Osteoblast (primary cell): ENCODE measurements at regions not wholly inside any gene's neighbourhood (a gene's known extent, or its start where the extent isn't known, plus 50 kb on each side); places are given as distances from the start of the nearest gene placed in this dataset.

Experiments
- DNase-seq: peaks from one replicate; pipeline ENCODE4 v3.0.0; 2011; ENCODE audit warnings: low spot score, mixed read lengths; ENCODE audit not compliant: insufficient read length; ENCODE audit errors: missing footprints
- H2AFZ ChIP-seq: 2 replicates; pipeline ENCODE4 v1.6.0; 2011; ENCODE audit warnings: mild to moderate bottlenecking, low read length
- H3K27ac ChIP-seq: 2 replicates; pipeline ENCODE4 v1.5.1; 2011; ENCODE audit warnings: mild to moderate bottlenecking, low read depth, low read length, moderate library complexity
- H3K27me3 ChIP-seq: 2 replicates; pipeline ENCODE4 v1.6.0; 2012; ENCODE audit warnings: mild to moderate bottlenecking, control low read depth, inconsistent platforms, low read length, moderate library complexity; ENCODE audit not compliant: insufficient read depth
- H3K36me3 ChIP-seq: 2 replicates; pipeline ENCODE4 v1.5.1; 2011; ENCODE audit warnings: mild to moderate bottlenecking, low read length, control low read depth, moderate library complexity; ENCODE audit not compliant: insufficient read depth
- H3K4me1 ChIP-seq: 2 replicates; pipeline ENCODE4 v1.5.1; 2011; ENCODE audit warnings: mild to moderate bottlenecking, low read length, control low read depth, moderate library complexity; ENCODE audit not compliant: insufficient read depth
- H3K4me2 ChIP-seq: 2 replicates; pipeline ENCODE4 v1.6.0; 2011; ENCODE audit warnings: mild to moderate bottlenecking, low read length; ENCODE audit not compliant: insufficient read depth
- H3K4me3 ChIP-seq: fragments of 200-600 bp; sonication (generic); 3 replicates; pipeline ENCODE4 v1.5.1; 2012; ENCODE audit warnings: mild to moderate bottlenecking, low read length, inconsistent platforms; ENCODE audit not compliant: insufficient read depth
- H3K79me2 ChIP-seq: 2 replicates; pipeline ENCODE4 v1.6.0; 2012; ENCODE audit warnings: mild to moderate bottlenecking, low read length, control low read depth, inconsistent platforms; ENCODE audit not compliant: insufficient read depth
- H3K9me3 ChIP-seq: 2 replicates; pipeline ENCODE4 v1.5.1; 2011; ENCODE audit warnings: low read depth, low read length, control low read depth
- H4K20me1 ChIP-seq: 2 replicates; pipeline ENCODE4 v1.6.0; 2012; ENCODE audit warnings: mild to moderate bottlenecking, low read length, control low read depth; ENCODE audit not compliant: insufficient read depth
- TF ChIP-seq, protein P1 (sequence below): IDR thresholded peaks from 2 replicates; pipeline ENCODE4 v1.5.1; 2011; ENCODE audit warnings: mild to moderate bottlenecking, low read depth, low read length, moderate library complexity; ENCODE audit errors: extremely low read depth

DNA sequence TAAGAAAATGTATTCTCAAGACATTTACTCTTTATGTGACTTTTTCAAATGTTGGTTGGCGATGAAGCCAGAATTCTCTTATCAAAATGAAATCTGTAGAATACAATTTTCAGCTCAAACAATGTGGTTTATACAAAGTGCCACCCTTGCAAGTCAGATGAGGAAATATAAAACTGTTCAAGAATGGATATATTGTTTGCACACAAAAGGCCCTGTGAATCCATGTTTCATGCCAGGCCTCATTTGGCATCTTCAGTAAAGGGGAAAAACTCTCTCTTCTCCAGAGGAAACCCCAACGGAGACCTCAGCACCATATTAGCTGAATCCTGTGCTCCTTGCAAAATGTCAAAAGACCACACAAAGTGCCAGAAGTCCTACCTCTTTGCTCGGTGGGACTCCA lies 310.4 kb downstream of the RRAGC start:
- Histone ChIP-seq H2AFZ (no peak overlapping the region), H3K79me2 (no peaks in the 10 kb centered on the region), H3K4me3 (no peak overlapping the region), H3K4me1 (no peaks in the 10 kb centered on the region), H3K27ac (no peak overlapping the region), H3K4me2 (no peak overlapping the region), H4K20me1 (no peaks in the 10 kb centered on the region), H3K27me3 (no peaks in the 10 kb centered on the region), H3K9me3 (no peaks in the 10 kb centered on the region), H3K36me3 (no peaks in the 10 kb centered on the region)
- DNase-seq, result no peak
- TF ChIP-seq, protein P1, sequence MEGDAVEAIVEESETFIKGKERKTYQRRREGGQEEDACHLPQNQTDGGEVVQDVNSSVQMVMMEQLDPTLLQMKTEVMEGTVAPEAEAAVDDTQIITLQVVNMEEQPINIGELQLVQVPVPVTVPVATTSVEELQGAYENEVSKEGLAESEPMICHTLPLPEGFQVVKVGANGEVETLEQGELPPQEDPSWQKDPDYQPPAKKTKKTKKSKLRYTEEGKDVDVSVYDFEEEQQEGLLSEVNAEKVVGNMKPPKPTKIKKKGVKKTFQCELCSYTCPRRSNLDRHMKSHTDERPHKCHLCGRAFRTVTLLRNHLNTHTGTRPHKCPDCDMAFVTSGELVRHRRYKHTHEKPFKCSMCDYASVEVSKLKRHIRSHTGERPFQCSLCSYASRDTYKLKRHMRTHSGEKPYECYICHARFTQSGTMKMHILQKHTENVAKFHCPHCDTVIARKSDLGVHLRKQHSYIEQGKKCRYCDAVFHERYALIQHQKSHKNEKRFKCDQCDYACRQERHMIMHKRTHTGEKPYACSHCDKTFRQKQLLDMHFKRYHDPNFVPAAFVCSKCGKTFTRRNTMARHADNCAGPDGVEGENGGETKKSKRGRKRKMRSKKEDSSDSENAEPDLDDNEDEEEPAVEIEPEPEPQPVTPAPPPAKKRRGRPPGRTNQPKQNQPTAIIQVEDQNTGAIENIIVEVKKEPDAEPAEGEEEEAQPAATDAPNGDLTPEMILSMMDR, result no peak

DNA sequence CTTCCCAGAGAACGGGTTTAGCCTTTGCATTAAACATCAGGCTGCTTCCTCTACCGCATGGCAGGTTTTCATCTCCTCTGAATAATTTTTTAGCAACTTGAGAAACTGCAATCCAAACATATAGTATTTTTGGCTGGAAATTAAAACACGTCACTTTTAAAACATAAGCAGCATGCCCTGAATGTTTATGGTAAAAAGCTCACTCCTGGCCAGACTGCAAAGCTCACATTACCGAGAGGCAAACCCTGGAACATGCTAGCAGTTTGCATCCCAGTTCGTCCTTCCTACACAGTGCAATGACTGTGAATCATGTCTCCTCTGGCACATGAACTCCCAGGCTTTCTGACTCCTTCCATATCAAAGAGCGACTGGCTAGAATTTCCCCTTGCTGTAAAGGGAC lies 312.3 kb downstream of the RRAGC start:
- H3K27me3 ChIP-seq, result no peaks in the 10 kb centered on the region
- H3K9me3 ChIP-seq, result no peaks in the 10 kb centered on the region
- TF ChIP-seq, protein P1, result no peak
- no peak overlapping the region for H3K4me2 ChIP-seq
- no peaks in the 10 kb centered on the region for H3K36me3 ChIP-seq
- DNase-seq, result no peak
- H3K4me1 ChIP-seq, result no peaks in the 10 kb centered on the region
- H3K79me2 ChIP-seq, result no peaks in the 10 kb centered on the region
- no peak overlapping the region for H3K4me3 ChIP-seq
- no peak overlapping the region for H3K27ac ChIP-seq
- H4K20me1 ChIP-seq, result no peaks in the 10 kb centered on the region
- no peak overlapping the region for H2AFZ ChIP-seq

DNA sequence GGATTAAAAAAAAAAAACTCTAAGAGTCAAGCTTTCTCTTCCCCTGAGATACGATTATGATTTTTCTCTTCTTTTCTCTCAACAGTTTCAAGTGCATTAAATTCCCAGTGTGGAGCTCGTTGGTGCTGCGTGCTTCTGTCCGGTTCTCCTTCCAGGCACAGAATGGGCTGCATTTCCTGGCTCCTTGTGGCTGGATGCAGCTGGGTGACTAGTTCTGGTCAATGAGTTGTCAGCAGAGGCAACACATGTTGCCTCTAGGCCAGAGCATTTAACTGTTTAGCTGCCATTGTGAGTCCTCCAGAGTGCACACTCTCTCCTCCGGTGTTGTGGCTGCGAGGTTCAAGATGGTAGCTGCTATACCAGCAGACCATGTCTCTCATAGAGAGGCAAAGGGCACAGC lies 312.9 kb downstream of the RRAGC start:
- H3K9me3 ChIP-seq, result no peaks in the 10 kb centered on the region
- no peaks in the 10 kb centered on the region for H3K27me3 ChIP-seq
- no peak overlapping the region for H2AFZ ChIP-seq
- TF ChIP-seq, protein P1, result no peak
- H3K36me3 ChIP-seq, result no peaks in the 10 kb centered on the region
- H4K20me1 ChIP-seq, result no peaks in the 10 kb centered on the region
- DNase-seq, result no peak
- H3K4me1 ChIP-seq, result no peaks in the 10 kb centered on the region
- no peaks in the 10 kb centered on the region for H3K79me2 ChIP-seq
- no peak overlapping the region for H3K27ac ChIP-seq
- H3K4me3 ChIP-seq, result no peak overlapping the region
- H3K4me2 ChIP-seq, result no peak overlapping the region

DNA sequence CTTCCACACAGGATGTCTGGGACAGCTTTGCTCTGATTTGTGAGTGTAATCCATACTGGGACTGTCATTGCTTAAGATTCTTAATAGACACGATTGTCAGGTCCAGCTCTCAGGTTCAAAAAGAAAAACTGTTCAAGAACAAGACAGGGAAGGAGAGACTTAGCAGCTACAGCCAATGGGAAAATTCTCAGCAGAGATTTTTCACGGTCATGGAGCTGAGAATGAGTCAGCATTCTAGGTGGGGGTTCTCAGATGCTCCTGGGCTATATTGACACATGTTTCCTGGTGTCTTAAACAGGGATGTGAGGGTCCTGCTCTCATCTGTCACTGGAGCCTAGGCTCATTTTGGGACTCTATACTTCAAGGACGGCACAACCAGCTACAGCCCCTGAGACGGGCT lies 318.3 kb downstream of the RRAGC start:
- Histone ChIP-seq H3K27me3 (no peaks in the 10 kb centered on the region), H3K27ac (no peak overlapping the region), H3K36me3 (no peaks in the 10 kb centered on the region), H3K9me3 (no peaks in the 10 kb centered on the region), H3K4me3 (no peak overlapping the region), H3K79me2 (no peaks in the 10 kb centered on the region), H3K4me2 (no peak overlapping the region), H2AFZ (no peak overlapping the region), H4K20me1 (no peaks in the 10 kb centered on the region), H3K4me1 (no peaks in the 10 kb centered on the region)
- TF ChIP-seq, protein P1, result no peak
- DNase-seq, result no peak
